GM08714 (cell line): ENCODE measurements at regions not wholly inside any gene's neighbourhood (a gene's known extent, or its start where the extent isn't known, plus 50 kb on each side); places are given as distances from the start of the nearest gene placed in this dataset.

Experiments
- H3K4me3 ChIP-seq: fragments of 200-500 bp; sonication (Bioruptor generic); 2 replicates; pipeline ENCODE4 v1.5.1; 2014; ENCODE audit warnings: mild to moderate bottlenecking, low read length, inconsistent platforms
- ZNF274 ChIP-seq: IDR thresholded peaks from 2 replicates; pipeline ENCODE4 v1.6.1; 2012; ENCODE audit warnings: mild to moderate bottlenecking, low read depth, low read length

DNA sequence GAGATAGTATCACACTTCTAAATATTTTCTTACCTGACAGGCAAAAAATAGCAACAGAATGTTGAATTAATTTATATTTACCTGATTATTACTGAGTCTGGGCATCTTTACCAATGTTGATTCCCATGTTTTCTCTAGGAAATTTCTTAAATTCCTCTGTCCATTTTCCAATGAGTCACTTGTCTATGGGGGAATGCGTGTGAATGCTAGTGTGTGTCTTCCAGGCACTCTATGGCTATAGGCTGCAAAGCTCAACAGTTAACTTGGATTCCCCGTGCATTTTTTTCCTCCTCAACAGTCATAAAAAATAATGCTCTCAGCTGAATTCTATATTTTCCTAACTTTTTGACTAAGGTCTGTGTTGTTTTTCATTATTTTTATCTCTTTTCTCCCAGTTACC, 1385.8 kb upstream of the FLRT2 start:
- H3K4me3 ChIP-seq, result no peak overlapping the region
- no peak for TF ChIP-seq ZNF274

DNA sequence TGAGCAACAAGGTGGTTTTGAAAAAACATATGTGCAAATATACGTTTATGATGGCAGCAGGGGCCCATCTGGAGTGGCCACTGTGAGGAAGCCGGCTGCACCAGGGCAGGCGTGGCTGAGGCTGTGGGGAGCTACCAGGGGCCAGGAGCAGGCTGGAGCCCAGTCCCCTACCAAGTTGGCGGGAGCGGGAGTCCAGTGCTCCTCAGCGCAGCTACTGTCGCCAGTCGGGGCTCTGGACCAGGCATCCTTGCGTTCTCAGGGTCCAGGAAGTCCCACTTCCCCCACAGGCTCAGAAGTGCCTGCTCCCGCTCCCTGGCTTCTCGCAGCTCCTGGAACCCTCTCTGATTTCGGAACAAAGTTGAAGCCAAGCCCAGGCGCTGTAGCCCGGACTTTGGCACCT, 1377.5 kb upstream of the FLRT2 start:
- TF ChIP-seq ZNF274, result no peak

DNA sequence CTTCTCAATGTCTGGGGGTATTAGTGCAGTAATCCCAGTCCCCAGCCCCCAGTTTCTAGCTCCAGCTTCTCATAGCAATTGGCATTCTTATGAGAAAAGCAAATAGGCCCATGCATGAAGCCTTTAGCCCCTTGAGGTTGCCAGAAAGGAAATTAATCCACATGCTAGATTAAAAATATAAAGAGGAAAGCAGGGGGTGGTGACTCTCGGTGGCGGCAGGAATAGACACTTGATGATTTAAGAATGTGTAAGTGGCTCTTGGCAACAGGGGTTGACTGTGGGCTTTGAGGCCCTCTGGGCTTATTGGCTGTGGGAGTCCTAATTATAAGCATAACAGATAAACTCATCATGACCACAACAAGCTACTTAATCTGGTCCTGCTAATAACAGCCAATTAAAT, 1367.3 kb upstream of the FLRT2 start:
- no peak for TF ChIP-seq ZNF274
- H3K4me3 ChIP-seq, result no peak overlapping the region

More for the DNA sequence above, 1377.5 kb upstream of the FLRT2 start:
- H3K4me3 ChIP-seq, result no peak overlapping the region

DNA sequence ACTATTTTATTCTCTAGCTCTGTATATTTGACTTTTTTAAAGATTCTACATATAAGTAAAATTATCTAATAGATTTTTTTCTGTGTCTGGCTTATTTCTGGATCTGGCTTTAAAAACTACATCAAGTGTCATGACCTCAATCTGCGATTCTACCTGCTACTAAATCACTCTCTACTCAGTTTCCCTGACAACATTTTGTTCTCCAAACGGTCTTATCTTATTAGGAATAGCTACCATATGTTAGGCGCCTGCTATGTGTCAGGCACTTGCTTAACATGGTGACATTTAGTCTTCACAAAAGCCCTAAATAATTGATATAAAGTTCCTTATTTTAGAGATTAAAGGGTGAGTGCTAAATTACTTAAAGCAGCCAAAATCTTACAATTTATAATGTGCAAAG, 1362.9 kb upstream of the FLRT2 start:
- no peak overlapping the region for H3K4me3 ChIP-seq
- TF ChIP-seq ZNF274, result no peak

DNA sequence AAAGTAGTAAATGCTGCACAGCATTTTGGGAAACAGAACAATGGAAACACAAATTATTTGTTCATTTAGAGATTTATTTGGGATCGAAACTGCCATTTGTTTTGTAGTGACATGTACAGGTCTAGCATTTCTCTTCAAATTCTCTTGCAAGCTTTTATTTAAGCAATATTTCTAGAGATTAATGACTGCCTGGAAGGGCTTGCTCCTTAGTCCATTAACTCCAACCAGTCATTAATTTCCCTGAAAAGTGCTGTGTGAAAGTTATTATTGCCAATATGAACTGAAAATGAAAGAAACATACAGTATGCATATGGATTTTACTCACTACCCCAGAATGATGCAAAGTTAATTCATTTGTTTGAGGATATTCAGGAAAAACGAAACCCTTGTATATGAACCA, 1349.6 kb upstream of the FLRT2 start:
- no peak for TF ChIP-seq ZNF274
- no peak overlapping the region for H3K4me3 ChIP-seq

DNA sequence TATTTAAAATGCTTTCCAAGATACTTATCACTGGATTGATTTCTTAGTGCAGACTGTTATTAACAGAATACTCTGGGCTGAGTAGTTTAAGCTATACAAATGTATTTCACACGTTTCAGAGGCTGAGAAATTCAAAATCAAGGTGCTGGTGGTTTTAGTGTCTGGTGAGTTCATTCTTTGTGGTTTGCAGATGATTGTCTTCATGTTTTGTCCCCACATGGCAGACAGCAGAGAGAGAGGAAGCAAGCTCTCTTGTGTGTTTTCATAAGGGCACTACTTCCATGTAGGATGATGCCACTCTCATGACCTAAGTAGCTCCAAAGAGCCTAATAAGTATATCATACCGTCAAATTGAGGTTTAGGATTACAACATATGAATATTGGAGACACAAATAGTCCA, 1348.9 kb upstream of the FLRT2 start:
- TF ChIP-seq ZNF274, result no peak
- no peak overlapping the region for H3K4me3 ChIP-seq

DNA sequence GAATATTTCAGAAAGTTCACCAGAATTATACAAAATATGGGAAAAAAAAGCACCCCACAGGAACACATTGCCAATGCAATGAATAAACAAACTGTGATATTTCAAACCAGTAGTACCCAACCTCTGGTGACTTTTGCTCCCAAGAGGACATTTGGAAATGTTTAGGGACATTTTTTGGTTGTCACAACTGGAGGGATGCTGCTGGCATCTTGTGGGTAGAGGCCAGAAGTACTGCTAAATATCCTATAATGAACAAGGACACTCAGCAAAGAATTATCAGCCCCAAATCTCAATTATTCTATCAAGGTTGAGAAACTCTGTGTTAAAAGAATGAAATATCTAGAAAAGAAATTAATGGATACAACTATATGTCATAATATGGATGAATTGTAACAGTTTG, 1334.4 kb upstream of the FLRT2 start:
- H3K4me3 ChIP-seq, result no peak overlapping the region
- TF ChIP-seq ZNF274, result no peak

DNA sequence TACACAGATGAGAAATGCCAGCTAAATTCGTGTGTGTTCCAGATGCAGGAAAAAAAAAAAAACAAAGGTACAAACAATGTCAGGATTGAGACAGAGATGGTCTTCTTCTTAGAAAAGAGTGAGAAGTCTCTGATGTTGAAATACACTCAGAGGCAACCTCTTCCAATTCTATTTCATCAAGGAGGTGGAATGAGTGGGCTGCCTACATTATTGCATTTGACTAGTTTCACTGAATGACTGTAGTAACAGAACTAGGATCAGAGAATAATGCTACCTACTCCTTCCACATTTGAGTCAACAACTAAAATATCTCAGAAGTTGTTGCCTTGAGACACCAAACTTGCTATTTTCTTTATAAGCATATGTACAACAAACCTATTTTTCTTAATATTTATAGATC, 1332.2 kb upstream of the FLRT2 start:
- H3K4me3 ChIP-seq, result no peak overlapping the region
- no peak for TF ChIP-seq ZNF274

DNA sequence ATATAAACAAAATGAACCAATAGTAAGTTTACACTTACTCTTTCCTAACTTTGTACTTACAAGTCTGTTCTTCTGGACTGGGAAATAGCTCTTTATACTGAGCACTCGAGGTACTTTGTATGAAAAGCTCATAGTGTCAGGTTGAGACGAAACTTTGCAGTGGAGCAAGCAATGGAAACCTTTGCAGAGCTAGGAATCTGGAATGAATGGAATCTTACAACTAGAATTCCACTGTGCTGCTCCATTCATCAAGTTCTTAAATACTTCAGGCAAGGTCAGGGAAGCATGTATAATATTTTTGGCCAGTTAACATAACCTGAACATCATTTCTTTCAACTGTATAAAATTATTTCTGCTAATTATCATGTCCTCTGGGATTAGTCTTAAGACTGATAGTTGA, 1327.5 kb upstream of the FLRT2 start:
- no peak overlapping the region for H3K4me3 ChIP-seq
- TF ChIP-seq ZNF274, result no peak

DNA sequence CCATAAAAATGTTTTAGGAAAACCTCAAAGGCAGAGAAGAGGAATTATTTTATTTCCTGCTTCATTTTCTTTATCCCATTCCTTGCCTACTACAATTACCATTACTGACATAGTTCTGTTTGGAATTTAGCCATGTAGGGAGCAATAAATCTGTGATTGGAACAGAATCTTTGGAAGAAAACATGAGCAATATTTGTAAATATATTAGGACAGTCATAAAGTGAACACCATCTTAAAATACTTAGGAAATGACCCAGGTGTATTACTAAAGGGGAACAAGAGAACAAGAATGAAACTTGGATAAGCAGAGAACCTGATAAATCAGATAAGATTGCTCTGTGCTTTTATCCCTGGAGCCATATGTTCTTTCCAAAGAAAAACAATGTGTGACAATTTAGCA, 1326.0 kb upstream of the FLRT2 start:
- no peak overlapping the region for H3K4me3 ChIP-seq
- no peak for TF ChIP-seq ZNF274

DNA sequence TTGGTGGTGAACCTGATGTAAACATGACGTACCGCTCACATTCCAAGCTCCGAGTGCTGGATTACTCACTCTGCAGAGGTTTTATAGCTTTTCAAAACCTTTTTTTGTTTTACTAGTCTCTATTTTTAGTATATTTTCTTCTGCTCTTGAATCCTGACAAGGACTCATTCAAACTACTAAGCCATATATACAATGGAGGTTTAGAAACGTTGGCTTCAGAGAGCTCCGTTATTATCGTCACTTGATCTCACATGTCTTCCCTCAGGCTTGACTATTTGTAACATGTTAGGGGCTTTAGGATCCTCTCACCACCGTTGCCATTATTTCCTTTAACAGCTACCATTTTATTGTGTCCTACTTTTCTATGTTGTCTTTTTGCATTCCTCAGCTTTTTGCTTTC, 1321.5 kb upstream of the FLRT2 start:
- no peak for TF ChIP-seq ZNF274

DNA sequence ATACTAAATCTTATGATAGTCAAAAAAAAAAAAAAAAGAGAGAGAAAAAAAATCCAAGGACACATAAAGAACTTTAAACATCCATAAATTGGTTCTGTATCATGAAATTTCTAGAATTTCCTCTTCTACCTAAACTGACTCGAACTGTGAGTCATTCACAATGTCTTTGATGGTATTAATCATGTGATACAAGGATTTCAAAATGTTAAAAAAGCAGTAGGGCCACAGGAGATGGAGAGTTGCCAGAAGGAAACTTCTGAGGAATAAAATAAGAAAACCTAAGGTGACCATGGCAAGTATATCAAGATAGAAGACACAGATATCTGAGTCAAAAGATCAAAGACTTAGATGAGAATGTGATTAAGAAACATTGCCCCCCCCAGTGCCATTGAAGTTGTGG, 1320.9 kb upstream of the FLRT2 start:
- H3K4me3 ChIP-seq, result no peak overlapping the region
- no peak for TF ChIP-seq ZNF274

More for the DNA sequence above, 1321.5 kb upstream of the FLRT2 start:
- no peak overlapping the region for H3K4me3 ChIP-seq

DNA sequence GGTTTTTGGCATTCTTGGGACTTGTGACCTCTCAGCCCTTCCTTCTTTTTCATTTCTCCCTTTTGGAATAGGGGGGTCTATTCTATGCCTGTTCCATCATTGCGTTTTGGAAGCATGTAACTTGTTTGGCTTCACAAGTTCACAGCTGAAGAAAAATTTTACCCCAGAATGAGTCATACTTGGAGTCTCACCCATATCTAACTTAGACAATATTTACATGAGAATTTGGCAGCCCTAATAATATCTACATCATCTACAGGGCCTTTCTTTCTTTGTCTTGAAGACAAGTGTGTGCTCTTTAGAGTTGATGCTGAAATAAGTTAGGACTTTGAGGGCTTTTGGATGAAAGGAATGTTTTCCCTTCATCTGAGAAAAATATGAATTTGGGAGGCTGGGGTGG, 1312.9 kb upstream of the FLRT2 start:
- TF ChIP-seq ZNF274, result no peak
- no peak overlapping the region for H3K4me3 ChIP-seq

DNA sequence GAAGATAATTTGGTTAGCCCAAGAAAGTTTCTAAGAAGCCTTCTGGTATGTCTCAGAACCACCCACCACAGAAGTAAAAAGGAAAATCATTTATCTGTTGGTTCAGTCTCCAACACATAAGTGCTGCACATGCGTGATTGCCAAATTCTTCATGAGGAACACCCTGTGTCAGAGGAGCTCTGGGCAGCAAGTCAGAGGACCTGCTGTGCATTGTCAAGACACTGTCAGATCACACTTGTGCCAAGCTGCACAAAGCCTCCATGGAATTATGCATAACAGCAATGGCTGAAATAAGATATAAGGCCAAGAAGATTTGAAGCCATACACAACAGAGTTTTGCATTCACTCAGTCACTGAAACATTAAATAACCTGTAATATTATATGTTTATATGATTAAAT, 1304.7 kb upstream of the FLRT2 start:
- TF ChIP-seq ZNF274, result no peak

DNA sequence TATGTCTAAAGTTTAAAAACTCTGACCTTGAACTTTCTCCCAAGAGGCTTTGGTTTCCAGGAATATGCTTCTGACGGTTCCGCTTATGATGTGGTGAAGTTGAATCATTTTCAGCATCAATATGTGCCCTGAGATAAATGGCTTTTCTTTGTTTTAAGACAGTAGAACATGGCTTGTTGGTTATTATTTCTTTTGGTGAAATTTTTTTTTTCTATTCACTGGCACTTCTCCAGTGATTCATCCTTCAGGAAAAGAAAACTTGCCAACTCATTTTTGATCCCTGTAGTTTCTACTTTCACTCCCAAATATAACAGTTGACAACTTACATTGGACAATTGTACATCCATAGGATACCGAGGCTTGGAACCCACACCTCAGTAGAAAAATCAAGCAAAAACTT, 1301.2 kb upstream of the FLRT2 start:
- no peak for TF ChIP-seq ZNF274
- no peak overlapping the region for H3K4me3 ChIP-seq

More for the DNA sequence above, 1304.7 kb upstream of the FLRT2 start:
- no peak overlapping the region for H3K4me3 ChIP-seq

DNA sequence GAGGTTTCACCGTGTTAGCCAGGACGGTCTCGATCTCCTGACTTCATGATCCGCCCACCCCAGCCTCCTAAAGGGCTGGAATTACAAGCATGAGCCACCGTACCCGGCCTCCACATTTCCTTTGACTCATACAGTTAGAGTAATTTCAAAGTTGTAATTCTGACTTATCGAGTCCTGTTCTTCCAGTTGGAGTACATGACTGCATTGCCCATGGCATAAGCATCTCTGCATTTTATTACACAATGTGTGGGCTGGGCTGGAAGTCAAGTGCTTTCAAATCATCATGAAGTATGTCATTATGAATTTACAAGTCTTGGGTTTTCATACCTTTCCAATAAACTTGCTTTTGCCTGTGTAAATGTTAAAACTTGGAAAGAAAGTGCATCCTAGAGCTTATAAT, 1295.7 kb upstream of the FLRT2 start:
- no peak overlapping the region for H3K4me3 ChIP-seq
- no peak for TF ChIP-seq ZNF274

DNA sequence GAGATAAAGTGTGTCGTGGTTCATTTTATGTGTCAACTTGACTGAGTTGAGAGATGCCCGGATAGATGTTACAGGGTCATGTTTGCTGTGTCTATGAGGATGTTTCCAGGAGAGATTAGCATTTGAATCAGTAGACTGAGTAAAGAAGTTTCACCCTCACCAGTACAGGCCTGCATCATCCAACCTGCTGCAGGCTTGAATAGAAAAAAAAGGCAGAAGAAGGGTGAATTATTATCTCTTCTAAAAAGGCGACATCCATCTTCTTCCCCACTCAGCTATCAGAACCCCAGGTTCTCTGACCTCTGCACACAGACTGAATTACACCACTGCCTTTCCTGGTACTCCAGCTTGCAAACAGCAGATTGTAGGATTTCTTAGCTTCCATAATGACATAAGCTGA, 1293.7 kb upstream of the FLRT2 start:
- TF ChIP-seq ZNF274, result no peak
- no peak overlapping the region for H3K4me3 ChIP-seq

DNA sequence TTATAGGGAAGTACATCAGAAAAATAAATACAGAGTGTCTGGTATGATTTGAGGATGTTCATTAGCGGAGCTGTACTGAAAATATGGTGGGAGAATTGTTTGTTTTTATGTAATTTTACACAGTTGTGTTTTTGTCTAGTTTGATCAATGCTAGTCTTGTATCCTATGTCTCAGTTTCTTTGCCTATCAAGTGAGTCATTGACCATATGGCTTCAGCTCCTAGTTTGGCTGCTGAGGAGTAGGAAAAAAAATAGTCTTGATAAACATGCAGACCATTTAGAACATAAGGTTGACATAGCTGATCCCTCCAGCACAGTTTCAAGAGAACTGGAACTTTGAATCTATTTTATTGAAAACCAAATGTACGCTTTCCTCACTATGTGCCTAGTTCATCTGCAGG, 1292.1 kb upstream of the FLRT2 start:
- no peak for TF ChIP-seq ZNF274
- no peak overlapping the region for H3K4me3 ChIP-seq
